ENCODE measurements at regions not wholly inside any gene's neighbourhood (a gene's known extent, or its start where the extent isn't known, plus 50 kb on each side); places are given as distances from the start of the nearest gene placed in this dataset.

DNA sequence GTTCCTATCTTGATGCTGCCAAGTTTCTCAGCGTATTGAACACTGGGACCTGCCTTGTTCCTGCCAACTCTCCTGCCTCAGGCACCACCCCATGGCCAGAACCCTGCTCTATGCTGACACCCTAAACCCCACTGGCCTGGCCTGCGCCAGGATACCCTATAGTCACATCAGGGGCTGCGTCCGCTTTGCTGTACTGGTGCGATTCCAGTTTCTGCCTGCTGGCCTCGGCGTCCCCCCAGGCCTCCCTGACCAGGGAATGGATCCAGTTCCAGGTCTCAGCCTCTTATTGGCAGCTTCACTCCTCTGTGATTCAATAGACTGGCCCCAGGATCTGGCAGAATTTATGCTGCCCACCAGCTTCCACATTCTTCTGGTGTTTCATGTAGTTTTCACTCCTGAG is 55.0 kb downstream of the GPR6 start:
- DNase-seq: no peak

DNA sequence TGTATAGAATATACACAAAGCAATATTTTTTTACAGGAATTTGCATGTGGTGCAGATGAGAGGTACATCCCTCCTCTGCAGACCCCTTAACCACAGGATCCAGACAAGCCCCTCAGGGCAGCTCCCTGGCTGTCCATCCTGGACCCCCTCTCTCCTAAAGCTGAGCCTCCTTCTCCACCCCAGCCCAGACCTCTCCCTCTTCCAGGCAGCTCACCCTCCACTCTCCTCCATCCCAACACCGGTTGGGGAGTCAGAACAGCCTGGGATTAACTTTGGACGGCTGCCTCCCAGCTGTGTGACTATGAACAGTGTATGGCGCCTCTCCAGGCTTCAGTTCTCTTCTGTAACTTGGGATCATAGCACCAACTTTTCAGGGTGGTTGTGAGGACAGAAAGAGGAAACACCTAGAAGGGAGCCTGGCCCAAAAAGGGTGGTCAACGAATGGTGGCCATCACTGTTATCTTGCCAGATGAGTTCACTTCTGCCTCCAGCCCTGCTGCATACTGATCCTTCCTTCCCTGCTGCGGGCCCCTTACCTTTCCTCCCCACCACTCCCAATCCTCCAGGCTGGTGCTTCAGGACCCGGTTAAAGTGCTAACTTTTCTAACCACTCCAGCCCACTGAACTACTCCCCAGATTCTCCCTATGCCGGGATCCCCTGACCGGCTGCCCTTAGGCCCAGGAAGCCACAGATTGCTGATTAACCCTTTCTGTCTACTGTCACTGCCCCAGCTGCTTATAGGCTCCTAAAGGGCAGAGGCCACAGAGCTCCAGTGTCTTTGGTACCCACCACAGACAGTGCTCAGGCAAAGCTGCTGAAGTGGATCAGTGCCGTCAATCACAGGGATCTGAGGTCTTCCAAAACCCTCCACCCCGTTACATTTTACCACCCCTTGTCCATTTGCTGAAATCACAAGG is 55.9 kb downstream of the GPR6 start:
- no peak for DNase-seq

DNA sequence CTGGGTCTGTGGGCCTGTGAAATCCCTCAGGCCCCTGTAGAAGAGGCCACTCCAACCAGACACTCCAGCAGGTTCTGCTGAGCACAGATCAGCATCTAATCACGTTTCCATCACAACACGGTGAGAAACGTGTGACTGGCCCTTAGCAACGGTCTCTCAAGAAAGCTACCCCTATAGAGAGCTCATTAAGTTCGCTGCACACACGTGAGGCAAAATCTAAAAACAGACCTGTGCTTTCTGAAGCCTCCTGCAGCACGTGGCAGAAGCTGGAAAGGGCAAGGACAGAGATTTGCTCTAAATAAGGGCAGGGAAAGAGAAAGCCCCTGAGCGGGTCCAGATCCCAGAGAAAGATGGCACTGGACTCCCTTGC is 56.5 kb downstream of the GPR6 start:
- DNase-seq: no peak

DNA sequence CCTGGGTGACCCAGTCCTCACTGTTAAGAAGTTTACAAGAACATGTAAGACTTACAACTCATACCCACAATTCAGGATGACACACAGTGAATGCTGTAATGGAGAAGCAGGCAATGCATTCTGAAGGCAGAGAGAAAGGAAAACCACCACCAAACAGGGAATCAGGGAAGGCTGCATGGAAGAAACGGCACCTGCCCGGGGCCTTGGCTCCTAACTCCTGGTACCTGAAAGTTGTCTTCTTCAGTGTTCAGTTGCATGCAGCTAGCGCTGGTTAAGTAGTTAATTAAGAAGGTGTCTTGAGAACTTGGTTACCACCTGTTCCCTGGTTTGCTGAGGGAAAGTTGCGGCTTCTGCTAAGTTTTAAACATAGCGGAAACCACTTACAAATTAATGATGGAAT is 57.2 kb downstream of the GPR6 start:
- DNase-seq: no peak

DNA sequence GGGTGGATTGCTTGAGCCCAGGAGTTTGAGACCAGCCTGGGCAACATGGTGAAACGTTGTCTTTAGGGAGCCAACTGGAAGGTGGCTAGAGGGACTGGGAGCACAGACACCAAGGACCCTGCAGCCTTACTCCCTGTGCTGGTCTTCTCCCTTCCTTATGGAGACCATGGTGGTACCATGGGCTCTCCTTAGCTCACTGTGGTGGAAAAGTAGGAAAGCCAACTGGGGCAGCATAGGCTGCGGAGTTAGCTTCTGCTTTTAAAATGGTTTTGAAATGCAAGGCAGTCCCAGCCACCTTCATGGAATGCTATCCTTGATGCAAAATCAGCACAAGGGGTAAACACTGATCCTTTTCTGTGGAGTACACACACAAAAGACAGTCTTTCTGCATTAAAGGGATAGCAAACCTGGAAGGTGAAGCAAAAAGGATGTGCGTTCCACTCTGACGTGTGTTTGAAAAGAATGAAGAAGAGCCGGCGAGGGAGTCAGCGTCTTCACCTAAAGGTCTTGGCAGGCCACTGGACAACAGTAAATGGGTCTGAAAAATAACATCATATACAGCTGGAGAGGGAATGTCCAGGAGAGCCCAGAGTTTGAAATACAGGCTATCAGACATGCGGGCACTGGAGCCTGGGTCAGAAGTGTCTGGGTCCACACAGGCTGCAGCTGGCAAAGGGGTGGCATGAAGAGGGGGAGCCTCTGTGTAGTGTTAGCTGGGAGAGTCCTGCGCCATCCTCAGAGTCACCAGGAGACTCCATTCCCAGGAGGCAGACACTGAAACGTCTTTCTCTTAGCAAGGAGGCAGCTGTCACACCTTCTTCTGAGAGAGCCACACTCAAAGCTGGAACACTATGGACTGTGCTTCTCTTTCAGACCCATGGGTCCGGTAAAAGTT is 58.5 kb downstream of the GPR6 start:
- DNase-seq: no peak

GRCh38 chr6:110037726-110038295 is 59.7 kb downstream of the GPR6 start:
- DNase-seq: no peak

DNA sequence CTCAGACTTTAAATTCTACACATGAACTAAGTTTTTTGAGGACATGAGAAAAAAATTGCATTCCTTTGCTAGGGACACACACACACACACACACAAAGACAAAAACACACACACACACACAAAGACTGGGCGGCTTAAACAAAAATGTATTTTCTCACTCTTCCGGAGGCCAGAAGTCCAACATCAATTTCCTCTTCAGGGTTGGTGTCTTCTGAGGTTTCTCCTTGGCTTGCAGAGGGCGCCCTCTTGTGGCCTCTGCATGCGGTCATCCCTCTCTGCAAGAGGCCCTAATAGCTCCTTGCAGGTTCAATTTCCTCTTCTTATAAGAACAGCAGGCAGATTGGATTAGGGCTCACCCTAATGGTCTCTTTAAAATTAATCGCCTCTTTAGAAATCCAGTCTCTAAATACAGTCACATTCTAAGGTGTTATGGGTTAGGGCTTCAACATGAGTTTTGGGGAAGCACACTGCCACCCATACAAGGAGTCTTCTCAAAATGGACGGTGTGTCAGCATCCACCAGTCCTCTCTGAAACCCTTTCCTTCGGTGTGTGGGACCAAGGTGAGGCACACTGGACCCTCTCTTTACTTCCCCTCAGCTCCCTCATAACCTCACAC is 61.4 kb downstream of the GPR6 start:
- DNase-seq: peak; percentile 92

- peak; percentile 69 for DNase-seq
Measured at GRCh38 chr6:110039981-110040383, 61.9 kb downstream of the GPR6 start.

DNA sequence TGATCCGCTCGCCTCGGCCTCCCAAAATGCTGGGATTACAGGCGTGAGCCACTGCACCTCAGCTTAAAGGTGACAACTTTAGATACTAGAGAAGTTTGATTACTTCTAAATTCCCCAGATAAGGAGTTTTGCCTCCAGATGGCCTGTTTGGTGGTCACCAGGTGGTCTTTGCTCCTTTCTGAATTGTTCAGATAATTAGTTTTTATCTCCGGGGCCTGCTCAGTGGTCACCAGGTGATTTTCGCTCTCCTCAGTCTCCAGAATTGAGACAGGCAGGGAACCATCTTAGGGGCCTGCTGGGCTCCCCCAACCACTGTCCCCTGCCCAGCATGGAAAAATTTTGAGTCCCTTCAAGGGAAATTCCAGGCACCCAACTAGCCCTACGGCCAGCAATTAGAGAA is 62.6 kb downstream of the GPR6 start:
- DNase-seq: no peak

DNA sequence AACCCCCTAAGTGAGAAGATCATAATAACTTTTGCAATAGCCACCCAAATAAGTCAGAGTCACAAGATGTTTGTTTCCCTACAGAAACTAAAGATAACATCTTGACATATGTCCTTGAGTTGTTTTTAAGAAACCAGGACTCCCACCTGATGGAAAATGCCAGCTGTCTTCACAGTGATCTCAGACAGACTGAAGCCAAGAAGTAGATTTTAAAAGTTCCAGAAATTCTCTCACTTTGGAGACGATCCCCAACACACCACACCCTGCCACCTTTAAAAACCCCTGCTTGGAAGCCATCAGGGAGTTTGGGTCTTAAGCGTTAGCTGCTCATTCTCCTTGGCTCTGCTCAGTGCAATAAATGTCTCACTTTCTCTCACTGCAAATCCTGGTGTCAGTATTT is 63.0 kb downstream of the GPR6 start:
- no peak for DNase-seq

DNA sequence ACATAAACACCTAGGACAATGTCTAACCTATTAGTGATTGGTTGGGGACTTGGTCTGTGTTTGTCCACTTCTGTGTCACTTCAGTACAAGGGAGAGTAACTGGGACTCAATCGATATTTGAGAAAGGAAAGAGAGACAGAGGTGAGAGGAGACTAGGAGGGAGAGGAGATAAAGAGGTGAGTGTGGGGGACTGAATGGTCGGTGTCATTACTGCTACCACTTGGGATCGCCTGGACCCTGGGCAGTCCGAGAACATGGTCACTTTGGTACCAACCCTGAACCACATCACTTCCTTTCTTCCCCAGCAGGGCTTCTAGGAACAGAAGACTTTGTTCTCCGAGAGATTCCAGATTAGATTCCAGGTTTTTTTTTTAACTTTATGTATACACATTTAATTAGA is 63.7 kb downstream of the GPR6 start:
- no peak for DNase-seq

DNA sequence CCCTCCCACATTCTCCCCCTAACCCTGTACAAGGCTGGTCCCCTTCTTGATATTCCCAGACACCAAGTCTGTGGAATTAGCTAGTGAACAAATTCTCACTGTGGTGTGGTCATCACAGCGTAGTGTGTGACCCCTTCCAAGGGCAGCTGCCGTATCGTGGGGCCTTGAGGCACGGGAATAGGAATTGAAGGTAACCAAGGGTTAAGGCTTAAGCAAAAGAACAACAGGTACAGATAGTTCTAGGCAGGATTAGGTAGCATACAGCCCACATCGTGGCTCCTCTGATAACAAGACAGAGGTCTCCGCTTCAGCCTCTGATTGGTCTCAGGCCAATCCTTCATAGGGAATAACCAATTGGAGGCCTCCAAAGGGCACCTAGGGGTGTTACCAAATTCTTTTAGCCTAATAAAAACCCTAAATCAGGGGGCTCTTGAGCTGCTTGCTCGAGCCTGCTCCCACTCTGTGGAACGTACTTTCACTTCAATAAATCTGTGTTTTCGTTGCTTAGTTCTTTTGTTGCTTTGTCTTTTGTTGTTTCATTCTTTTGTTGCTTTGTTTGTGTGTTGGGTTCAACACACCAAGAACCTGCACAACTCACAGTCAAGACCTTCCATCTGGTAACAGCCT is 64.7 kb downstream of the GPR6 start:
- DNase-seq: no peak

DNA sequence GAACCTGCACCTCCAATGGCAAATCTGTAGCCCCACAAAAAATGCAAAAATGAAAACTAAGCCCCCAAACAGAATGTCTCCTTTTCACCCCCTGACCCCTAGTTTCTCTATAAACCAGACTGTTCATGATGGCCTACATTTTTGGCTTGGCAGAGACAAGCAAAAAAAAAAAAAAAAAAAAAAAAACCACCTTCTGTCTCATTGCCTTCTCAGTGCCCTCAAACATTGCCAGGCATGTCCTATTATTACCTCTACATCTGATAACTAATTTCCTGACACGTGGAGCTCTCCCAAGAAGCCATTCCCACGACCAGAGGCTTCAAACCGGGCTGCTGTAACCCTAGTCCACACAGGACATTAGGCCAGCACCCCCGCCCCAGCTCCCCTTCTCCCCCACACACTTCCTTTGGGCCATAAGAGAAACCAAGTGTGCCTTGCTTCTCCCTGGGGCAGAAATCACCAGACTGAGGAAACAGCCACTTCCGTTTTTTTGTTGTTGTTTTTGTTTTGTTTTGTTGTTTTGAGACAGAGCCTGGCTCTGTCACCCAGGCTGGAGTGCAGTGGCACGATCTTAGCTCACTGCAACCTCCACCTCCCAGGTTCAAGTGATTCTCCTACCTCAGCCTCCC is 65.4 kb downstream of the GPR6 start:
- DNase-seq: no peak

- no peak for DNase-seq
Measured at GRCh38 chr6:110044096-110044495, 66.0 kb downstream of the GPR6 start.

DNA sequence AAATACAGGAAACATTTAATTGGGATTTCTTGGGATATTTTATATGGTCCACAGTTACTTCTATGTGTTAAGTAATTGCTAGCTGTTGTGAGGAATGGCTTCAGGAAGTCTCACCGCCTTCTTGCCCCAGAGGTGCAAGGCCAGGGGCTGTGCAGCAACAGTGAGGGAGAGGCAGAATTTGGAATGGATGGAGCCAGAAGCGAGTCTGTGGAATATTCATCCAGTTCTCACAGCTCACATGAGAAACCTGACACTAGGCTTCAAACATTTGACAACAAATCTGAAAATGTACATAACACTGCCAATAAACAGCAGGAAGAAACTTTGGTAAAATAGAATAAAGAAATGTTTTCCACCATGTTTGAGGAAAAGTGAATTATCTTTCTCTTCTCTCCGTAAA is 66.5 kb downstream of the GPR6 start:
- DNase-seq: no peak

GRCh38 chr6:110048221-110048875 is 70.2 kb downstream of the GPR6 start:
- DNase-seq: no peak

DNA sequence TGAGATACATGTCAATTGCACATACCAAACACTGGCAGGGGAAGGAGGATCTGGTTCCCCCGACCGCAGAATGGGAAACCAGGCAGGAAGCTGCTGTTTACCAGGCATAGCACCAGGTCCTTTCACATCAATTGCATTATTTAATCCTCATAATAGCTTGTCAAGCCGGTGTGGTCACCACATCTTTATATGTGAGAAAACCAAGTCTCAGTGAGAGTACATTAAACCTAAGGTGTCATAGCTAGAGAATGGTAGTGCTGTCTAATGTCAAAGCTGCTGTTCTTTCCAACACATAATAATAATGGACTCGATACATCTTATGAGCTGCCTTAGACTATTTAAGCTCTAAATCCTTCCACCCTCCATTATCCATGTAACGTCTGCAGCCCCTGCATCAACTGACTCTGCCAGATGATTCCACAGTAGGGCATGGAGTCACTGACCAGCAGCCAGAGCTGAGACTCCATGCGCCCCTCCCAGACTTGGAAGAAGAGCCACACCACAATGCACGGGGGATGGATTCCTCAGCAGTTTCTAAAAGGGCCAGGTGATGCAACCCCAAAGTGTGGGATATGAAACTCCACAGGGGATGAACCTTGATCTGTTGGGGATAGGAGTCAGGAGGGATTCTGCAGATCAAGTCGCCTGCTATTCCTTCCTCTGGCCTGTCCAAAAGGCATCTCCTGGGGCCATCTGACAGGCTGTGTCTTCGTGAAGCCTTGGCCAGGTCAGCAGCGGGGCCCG is 71.8 kb downstream of the GPR6 start:
- DNase-seq: no peak

All from activated effector memory CD4-positive, alpha-beta T cell treated with anti-CD3 and anti-CD28 coated beads, Interleukin-2, amount 50 U/mL, for 16 hours (primary cell).